Uterus (tissue), 2 donors: ENCODE measurements at regions not wholly inside any gene's neighbourhood (a gene's known extent, or its start where the extent isn't known, plus 50 kb on each side); places are given as distances from the start of the nearest gene placed in this dataset.

Experiments used
- POLR2A ChIP-seq, 2 donors: fragments of 450-650 bp; IDR thresholded peaks; one replicate each; pipeline ENCODE4 v1.6.1; 2016; ENCODE audit warnings: antibody characterized with exemption in 2 of 2, mild to moderate bottlenecking in 1 of 2, moderate library complexity in 1 of 2
- TF ChIP-seq, protein P1 (sequence below), 4 experiments: fragments of 200-600 bp in 2 of 4; fragments of 450-650 bp in 2 of 4; sonication (generic) in 2 of 4; IDR thresholded peaks; one replicate each; pipeline ENCODE4 v1.5.1; 2016 to 2019; ENCODE audit warnings: antibody characterized with exemption in 4 of 4, mild to moderate bottlenecking in 2 of 4, moderate library complexity in 1 of 4

DNA sequence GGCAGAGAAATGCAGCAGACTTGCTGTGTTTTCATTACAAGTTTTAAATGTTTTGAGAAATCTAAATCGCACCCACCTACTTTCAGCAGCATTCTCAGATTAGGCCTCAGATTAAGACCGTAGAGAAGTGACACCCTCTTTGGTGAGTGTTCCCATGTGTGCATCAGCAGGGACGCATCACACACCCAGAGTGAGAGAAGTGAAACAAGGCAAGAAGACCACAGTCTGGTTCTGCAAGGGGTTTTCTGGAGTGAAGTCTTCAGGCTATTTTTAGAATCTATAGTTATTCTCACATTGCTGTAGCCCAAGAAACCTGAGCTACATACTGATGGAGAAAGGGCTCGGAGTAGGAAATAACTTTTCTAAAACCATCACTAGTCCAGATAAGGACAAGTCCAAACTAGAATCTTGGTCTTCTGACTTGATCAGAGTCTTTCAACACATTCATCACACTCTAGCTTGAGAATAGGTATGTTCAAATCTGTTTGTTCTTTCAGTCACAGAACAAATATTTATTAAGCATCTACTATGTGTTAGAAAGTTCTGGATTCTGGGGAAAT is 1216.6 kb upstream of the PIK3C3 start:
- TF ChIP-seq, protein P1, sequence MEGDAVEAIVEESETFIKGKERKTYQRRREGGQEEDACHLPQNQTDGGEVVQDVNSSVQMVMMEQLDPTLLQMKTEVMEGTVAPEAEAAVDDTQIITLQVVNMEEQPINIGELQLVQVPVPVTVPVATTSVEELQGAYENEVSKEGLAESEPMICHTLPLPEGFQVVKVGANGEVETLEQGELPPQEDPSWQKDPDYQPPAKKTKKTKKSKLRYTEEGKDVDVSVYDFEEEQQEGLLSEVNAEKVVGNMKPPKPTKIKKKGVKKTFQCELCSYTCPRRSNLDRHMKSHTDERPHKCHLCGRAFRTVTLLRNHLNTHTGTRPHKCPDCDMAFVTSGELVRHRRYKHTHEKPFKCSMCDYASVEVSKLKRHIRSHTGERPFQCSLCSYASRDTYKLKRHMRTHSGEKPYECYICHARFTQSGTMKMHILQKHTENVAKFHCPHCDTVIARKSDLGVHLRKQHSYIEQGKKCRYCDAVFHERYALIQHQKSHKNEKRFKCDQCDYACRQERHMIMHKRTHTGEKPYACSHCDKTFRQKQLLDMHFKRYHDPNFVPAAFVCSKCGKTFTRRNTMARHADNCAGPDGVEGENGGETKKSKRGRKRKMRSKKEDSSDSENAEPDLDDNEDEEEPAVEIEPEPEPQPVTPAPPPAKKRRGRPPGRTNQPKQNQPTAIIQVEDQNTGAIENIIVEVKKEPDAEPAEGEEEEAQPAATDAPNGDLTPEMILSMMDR (IDR thresholded peaks at IDR 0.05): no peak
- no peak for TF ChIP-seq POLR2A (IDR thresholded peaks at IDR 0.05)
